Activated T-helper 1 cell treated with anti-CD3 and anti-CD28 coated beads, Interleukin-12 subunit alpha, Interleukin-12 subunit beta, Interleukin-2, Interleukin-4 antibody, amounts not matched to agents 30 ng/mL and 10 ng/mL and 1 ng/mL, durations not matched to agents 14 hours and 24 hours and 36 hours (primary cell): ENCODE measurements at regions not wholly inside any gene's neighbourhood (a gene's known extent, or its start where the extent isn't known, plus 50 kb on each side); places are given as distances from the start of the nearest gene placed in this dataset.
"Not testable (repeated sequence)": the region's sequence is repeated elsewhere in the genome, so short reads cannot be mapped to it uniquely, and the experiment has no call there.

Source experiments
- DNase-seq: peaks from one replicate; pipeline ENCODE4 v3.0.0; 2021; ENCODE audit warnings: low spot score
- H3K27ac Mint-ChIP-seq: one replicate; pipeline ENCODE4 v1.8.0; 2021; ENCODE audit warnings: mild to moderate bottlenecking, mixed read lengths
- H3K27me3 Mint-ChIP-seq: one replicate; pipeline ENCODE4 v1.8.0; 2022; ENCODE audit warnings: mild to moderate bottlenecking, moderate library complexity, mixed read lengths; ENCODE audit not compliant: insufficient read depth
- H3K36me3 Mint-ChIP-seq: one replicate; pipeline ENCODE4 v1.8.0; 2021; ENCODE audit warnings: low read depth, mixed read lengths
- H3K4me1 Mint-ChIP-seq: one replicate; pipeline ENCODE4 v1.8.0; 2021; ENCODE audit warnings: low read depth, mixed read lengths
- H3K4me3 Mint-ChIP-seq: one replicate; pipeline ENCODE4 v1.8.0; 2021; ENCODE audit warnings: mild to moderate bottlenecking, moderate library complexity, mixed read lengths
- H3K9me3 Mint-ChIP-seq: one replicate; pipeline ENCODE4 v1.8.0; 2021; ENCODE audit warnings: mixed read lengths
- intact Hi-C: fragments of 100-400 bp; cut with micrococcal nuclease; formaldehyde crosslinking; loops from one replicate; pipeline ENCODE4 v1.15.1; 2024

GRCh38 chr7:1344981-1345701, 112.5 kb downstream of the UNCX start:
- H3K9me3 Mint-ChIP-seq: peaks cover 4% of the 10 kb centered on the region
- H3K27me3 Mint-ChIP-seq: no peaks in the 10 kb centered on the region
- no peaks in the 10 kb centered on the region for H3K4me1 Mint-ChIP-seq
- no peak for DNase-seq
- H3K4me3 Mint-ChIP-seq: no peak overlapping the region
- intact Hi-C loops: no loop called here
- no peak overlapping the region for H3K27ac Mint-ChIP-seq
- no peaks in the 10 kb centered on the region for H3K36me3 Mint-ChIP-seq

GRCh38 chr7:1345796-1346755, 113.2 kb downstream of the MICALL2 start:
- H3K27ac Mint-ChIP-seq: no peak overlapping the region
- intact Hi-C loops: no loop called here
- DNase-seq: no peak
- no peaks in the 10 kb centered on the region for H3K36me3 Mint-ChIP-seq
- peaks cover 4% of the 10 kb centered on the region for H3K9me3 Mint-ChIP-seq
- H3K4me1 Mint-ChIP-seq: no peaks in the 10 kb centered on the region
- H3K27me3 Mint-ChIP-seq: no peaks in the 10 kb centered on the region
- no peak overlapping the region for H3K4me3 Mint-ChIP-seq

GRCh38 chr7:1346851-1347250, 112.4 kb downstream of the MICALL2 start:
- no peaks in the 10 kb centered on the region for H3K36me3 Mint-ChIP-seq
- H3K27ac Mint-ChIP-seq: no peak overlapping the region
- intact Hi-C loops: no loop called here
- no peak for DNase-seq
- H3K4me1 Mint-ChIP-seq: no peaks in the 10 kb centered on the region
- H3K27me3 Mint-ChIP-seq: no peaks in the 10 kb centered on the region
- H3K9me3 Mint-ChIP-seq: peaks cover 4% of the 10 kb centered on the region
- H3K4me3 Mint-ChIP-seq: no peak overlapping the region

GRCh38 chr7:1348096-1348822, 111.0 kb downstream of the MICALL2 start:
- Mint-ChIP-seq H3K4me3 (no peak overlapping the region), H3K27me3 (no peaks in the 10 kb centered on the region), H3K36me3 (no peaks in the 10 kb centered on the region), H3K27ac (no peak overlapping the region), H3K9me3 (no peaks in the 10 kb centered on the region), H3K4me1 (no peaks in the 10 kb centered on the region)
- DNase-seq: no peak
- intact Hi-C loops: no loop called here

GRCh38 chr7:1348823-1349335, 110.4 kb downstream of the MICALL2 start:
- no peaks in the 10 kb centered on the region for H3K9me3 Mint-ChIP-seq
- DNase-seq: no peak
- H3K27me3 Mint-ChIP-seq: no peaks in the 10 kb centered on the region
- intact Hi-C loops: no loop called here
- H3K36me3 Mint-ChIP-seq: no peaks in the 10 kb centered on the region
- no peak overlapping the region for H3K27ac Mint-ChIP-seq
- H3K4me3 Mint-ChIP-seq: no peak overlapping the region
- H3K4me1 Mint-ChIP-seq: no peaks in the 10 kb centered on the region

GRCh38 chr7:1349351-1349761, 109.9 kb downstream of the MICALL2 start:
- H3K4me1 Mint-ChIP-seq: no peaks in the 10 kb centered on the region

GRCh38 chr7:1351881-1352625, 107.2 kb downstream of the MICALL2 start:
- intact Hi-C loops: no loop called here
- H3K27me3 Mint-ChIP-seq: no peaks in the 10 kb centered on the region
- H3K9me3 Mint-ChIP-seq: no peaks in the 10 kb centered on the region

More at GRCh38 chr7:1349351-1349761, 109.9 kb downstream of the MICALL2 start:
- Mint-ChIP-seq H3K9me3 (no peaks in the 10 kb centered on the region), H3K36me3 (no peaks in the 10 kb centered on the region), H3K27ac (no peak overlapping the region), H3K4me3 (no peak overlapping the region), H3K27me3 (no peaks in the 10 kb centered on the region)
- intact Hi-C loops: no loop called here
- DNase-seq: no peak

GRCh38 chr7:1352656-1353271, 106.5 kb downstream of the MICALL2 start:
- Mint-ChIP-seq H3K27ac (no peak overlapping the region), H3K4me1 (no peaks in the 10 kb centered on the region), H3K9me3 (no peaks in the 10 kb centered on the region), H3K36me3 (no peaks in the 10 kb centered on the region), H3K4me3 (no peak overlapping the region), H3K27me3 (no peaks in the 10 kb centered on the region)
- intact Hi-C loops: no loop called here
- no peak for DNase-seq

More at GRCh38 chr7:1351881-1352625, 107.2 kb downstream of the MICALL2 start:
- no peaks in the 10 kb centered on the region for H3K4me1 Mint-ChIP-seq
- no peak for DNase-seq
- no peaks in the 10 kb centered on the region for H3K36me3 Mint-ChIP-seq
- H3K27ac Mint-ChIP-seq: no peak overlapping the region
- H3K4me3 Mint-ChIP-seq: no peak overlapping the region

GRCh38 chr7:1354661-1355567, 104.4 kb downstream of the MICALL2 start:
- Mint-ChIP-seq H3K4me1 (no peaks in the 10 kb centered on the region), H3K27me3 (no peaks in the 10 kb centered on the region), H3K36me3 (no peaks in the 10 kb centered on the region), H3K9me3 (no peaks in the 10 kb centered on the region), H3K27ac (no peak overlapping the region), H3K4me3 (no peak overlapping the region)
- DNase-seq: no peak
- intact Hi-C loops: no loop called here

GRCh38 chr7:1355568-1356340, 103.5 kb downstream of the MICALL2 start:
- no peak overlapping the region for H3K4me3 Mint-ChIP-seq
- intact Hi-C loops: no loop called here

GRCh38 chr7:1356853-1357252, 102.4 kb downstream of the MICALL2 start:
- H3K4me1 Mint-ChIP-seq, H3K27me3 Mint-ChIP-seq, H3K27ac Mint-ChIP-seq, H3K9me3 Mint-ChIP-seq, intact Hi-C loops, H3K4me3 Mint-ChIP-seq, H3K36me3 Mint-ChIP-seq, DNase-seq: not testable (repeated sequence)

More at GRCh38 chr7:1355568-1356340, 103.5 kb downstream of the MICALL2 start:
- DNase-seq: no peak
- no peaks in the 10 kb centered on the region for H3K36me3 Mint-ChIP-seq
- no peak overlapping the region for H3K27ac Mint-ChIP-seq
- no peaks in the 10 kb centered on the region for H3K9me3 Mint-ChIP-seq
- no peaks in the 10 kb centered on the region for H3K4me1 Mint-ChIP-seq
- no peaks in the 10 kb centered on the region for H3K27me3 Mint-ChIP-seq
